ENCODE measurements at regions not wholly inside any gene's neighbourhood (a gene's known extent, or its start where the extent isn't known, plus 50 kb on each side); places are given as distances from the start of the nearest gene placed in this dataset.

GRCh38 chr6:166775180-166775922 is 148.3 kb upstream of the RPS6KA2 start:
- DNase-seq (ENCODE audit: low spot score in 2 of 2, unreplicated experiment in 2 of 2): peak in 1 of 2 experiments; percentile 64
- Mint-ChIP-seq H3K27me3 (ENCODE audit: low read depth) (peaks cover 46% of the 10 kb centered on the region), H3K27ac (no peak overlapping the region), H3K36me3 (no peaks in the 10 kb centered on the region), H3K4me1 (no peaks in the 10 kb centered on the region), H3K4me3 (no peak overlapping the region), H3K9me3 (no peaks in the 10 kb centered on the region)
- TF ChIP-seq CTCF (IDR thresholded peaks at IDR 0.05; ENCODE audit: unreplicated experiment): peak; percentile 83

GRCh38 chr6:166774770-166775169 is 147.7 kb upstream of the RPS6KA2 start:
- TF ChIP-seq CTCF (IDR thresholded peaks at IDR 0.05; ENCODE audit: unreplicated experiment): no peak
- H3K4me1 Mint-ChIP-seq: no peaks in the 10 kb centered on the region
- H3K36me3 Mint-ChIP-seq: no peaks in the 10 kb centered on the region
- H3K4me3 Mint-ChIP-seq: no peak overlapping the region
- no peaks in the 10 kb centered on the region for H3K9me3 Mint-ChIP-seq
- no peak overlapping the region for H3K27ac Mint-ChIP-seq
- peak in 1 of 2 experiments; percentile 11 for DNase-seq (ENCODE audit: low spot score in 2 of 2, unreplicated experiment in 2 of 2)
- peaks cover 46% of the 10 kb centered on the region for H3K27me3 Mint-ChIP-seq (ENCODE audit: low read depth)

- TF ChIP-seq CTCF (IDR thresholded peaks at IDR 0.05; ENCODE audit: unreplicated experiment): no peak
- Mint-ChIP-seq H3K27me3 (ENCODE audit: low read depth) (peaks cover 46% of the 10 kb centered on the region), H3K4me3 (no peak overlapping the region), H3K36me3 (no peaks in the 10 kb centered on the region), H3K27ac (no peak overlapping the region), H3K9me3 (no peaks in the 10 kb centered on the region), H3K4me1 (no peaks in the 10 kb centered on the region)
- peak in 1 of 2 experiments; percentile 9 for DNase-seq (ENCODE audit: low spot score in 2 of 2, unreplicated experiment in 2 of 2)
These were observed 147.2 kb upstream of the RPS6KA2 start for GRCh38 chr6:166774292-166774691.

GRCh38 chr6:166772518-166772917 is 145.5 kb upstream of the RPS6KA2 start:
- DNase-seq (ENCODE audit: low spot score in 2 of 2, unreplicated experiment in 2 of 2): peak in 1 of 2 experiments; percentile 35
- Mint-ChIP-seq H3K27me3 (ENCODE audit: low read depth) (peaks cover 46% of the 10 kb centered on the region), H3K4me3 (no peak overlapping the region), H3K4me1 (no peaks in the 10 kb centered on the region), H3K36me3 (no peaks in the 10 kb centered on the region), H3K9me3 (no peaks in the 10 kb centered on the region), H3K27ac (no peak overlapping the region)
- no peak for TF ChIP-seq CTCF (IDR thresholded peaks at IDR 0.05; ENCODE audit: unreplicated experiment)

GRCh38 chr6:166771701-166772100 is 144.7 kb upstream of the RPS6KA2 start:
- no peak overlapping the region for H3K27ac Mint-ChIP-seq
- peak in 1 of 2 experiments; percentile 25 for DNase-seq (ENCODE audit: low spot score in 2 of 2, unreplicated experiment in 2 of 2)

More at GRCh38 chr6:166771701-166772100, 144.7 kb upstream of the RPS6KA2 start:
- Mint-ChIP-seq H3K4me3 (no peak overlapping the region), H3K4me1 (no peaks in the 10 kb centered on the region), H3K27me3 (ENCODE audit: low read depth) (peaks cover 41% of the 10 kb centered on the region), H3K36me3 (no peaks in the 10 kb centered on the region), H3K9me3 (no peaks in the 10 kb centered on the region)
- no peak for TF ChIP-seq CTCF (IDR thresholded peaks at IDR 0.05; ENCODE audit: unreplicated experiment)

Data from mesothelial cell of epicardium (in vitro differentiated cells).